ENCODE measurements at regions not wholly inside any gene's neighbourhood (a gene's known extent, or its start where the extent isn't known, plus 50 kb on each side); places are given as distances from the start of the nearest gene placed in this dataset.

DNA sequence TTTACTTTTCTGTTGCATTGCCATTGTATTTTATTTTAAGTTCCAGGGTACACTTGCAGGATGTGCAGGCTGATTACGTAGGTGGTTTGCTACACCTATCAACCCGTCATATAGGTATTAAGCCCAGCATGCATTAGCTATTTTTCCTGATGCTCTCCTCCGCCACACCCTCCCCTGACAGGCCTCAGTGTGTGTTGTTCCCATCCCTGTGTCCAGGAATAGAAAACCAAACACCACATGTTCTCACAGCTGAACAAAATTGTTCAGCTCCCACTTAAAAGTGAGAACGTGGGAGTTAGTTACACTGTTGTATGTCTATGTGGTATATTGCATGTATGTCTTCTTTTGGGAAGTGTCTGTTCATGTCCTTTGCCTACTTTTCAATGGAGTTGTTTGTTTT lies 1631.7 kb downstream of the DPP10 start:
- no peak for TF ChIP-seq ZNF274 (IDR thresholded peaks at IDR 0.05; ENCODE audit: low read depth, low read length)
- no peak for TF ChIP-seq YY1 (IDR thresholded peaks at IDR 0.05; ENCODE audit: insufficient read depth, insufficient read length)
- no peak for TF ChIP-seq SUZ12 (IDR thresholded peaks at IDR 0.05; ENCODE audit: extremely low read depth, insufficient read depth, insufficient read length)
